Activated effector memory CD4-positive, alpha-beta T cell treated with anti-CD3 and anti-CD28 coated beads, Interleukin-2, amount 50 U/mL, for 16 hours (primary cell): ENCODE measurements at regions not wholly inside any gene's neighbourhood (a gene's known extent, or its start where the extent isn't known, plus 50 kb on each side); places are given as distances from the start of the nearest gene placed in this dataset.
"Not testable (repeated sequence)": the region's sequence is repeated elsewhere in the genome, so short reads cannot be mapped to it uniquely, and the experiment has no call there.

ENCODE experiments used
- DNase-seq: peaks from one replicate; pipeline ENCODE4 v3.0.0-alpha.2; 2020

DNA sequence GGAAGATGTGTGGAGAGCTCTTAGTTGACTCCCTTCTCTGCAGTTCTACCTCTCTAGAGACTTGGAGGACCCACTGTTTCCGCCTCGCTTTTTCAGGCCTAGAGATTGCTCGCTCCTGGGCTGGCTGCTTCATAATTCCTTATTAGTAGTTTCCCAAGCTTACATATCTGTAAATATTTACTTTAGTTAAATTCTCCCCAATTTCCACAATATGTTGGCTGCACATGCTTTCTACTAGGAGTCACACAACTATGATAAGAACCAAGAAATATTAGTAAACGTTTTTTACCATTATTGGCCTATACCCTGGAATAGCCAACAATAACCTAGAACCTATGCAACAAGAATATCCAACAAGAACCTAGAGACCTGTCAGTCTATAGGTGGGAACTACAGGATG, 129.0 kb upstream of the RUNX1 start:
- DNase-seq: no peak

DNA sequence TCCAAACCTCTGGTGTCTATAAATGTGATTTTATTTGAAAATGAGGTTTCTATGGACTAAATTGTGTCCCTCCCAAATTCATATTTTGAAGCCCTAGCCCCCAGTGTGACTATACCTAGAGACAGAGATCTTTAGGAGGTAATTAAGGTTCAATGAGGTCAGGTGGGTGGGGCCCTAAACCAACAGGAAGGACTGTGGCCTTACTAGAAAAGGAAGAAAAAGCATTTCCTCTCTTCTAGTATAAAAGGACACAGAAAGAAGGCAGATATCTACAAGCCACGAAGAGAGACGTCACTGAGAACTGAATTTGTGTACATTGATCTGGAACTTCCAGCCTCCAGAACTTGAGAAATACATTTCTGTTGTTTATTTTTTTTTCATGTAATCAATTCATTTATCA, 123.1 kb upstream of the RUNX1 start:
- DNase-seq: no peak

DNA sequence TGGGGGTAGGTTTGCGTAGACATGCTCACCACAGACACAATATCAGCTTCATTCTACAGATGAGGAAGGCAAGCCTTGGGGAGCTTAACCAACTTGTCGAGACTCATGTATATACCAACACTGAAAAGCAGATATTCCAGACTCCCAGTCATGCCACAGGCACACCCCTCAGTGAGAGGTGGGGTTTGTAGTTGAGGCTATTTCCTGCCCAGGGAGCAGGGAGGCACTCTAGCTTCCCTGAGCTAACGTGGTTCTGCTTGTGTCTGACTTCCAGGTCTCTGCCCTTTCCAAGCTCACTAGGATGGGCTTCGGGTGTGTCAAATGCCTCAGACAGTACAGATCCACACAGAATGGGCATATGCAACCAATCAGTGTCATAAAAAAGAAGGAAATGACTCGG, 122.3 kb upstream of the RUNX1 start:
- DNase-seq: no peak

DNA sequence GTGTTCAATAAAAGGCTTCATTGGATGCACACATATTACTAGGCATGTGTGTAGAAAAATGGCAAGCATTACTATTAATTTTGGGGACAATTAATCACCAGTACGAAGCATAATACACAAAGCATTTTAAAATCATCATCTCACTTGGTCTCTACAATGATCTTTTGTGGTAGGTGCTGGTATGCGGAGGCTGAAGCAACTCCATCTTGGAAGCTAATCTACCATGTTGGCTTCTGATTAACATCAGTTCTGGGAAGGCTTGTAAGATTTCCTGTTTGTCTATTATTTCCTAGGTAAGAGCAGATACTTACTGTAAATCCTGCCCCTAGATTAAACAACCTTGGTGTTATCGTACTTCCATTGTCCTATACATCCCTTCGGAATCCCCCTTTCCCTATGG, 121.7 kb upstream of the RUNX1 start:
- no peak for DNase-seq

DNA sequence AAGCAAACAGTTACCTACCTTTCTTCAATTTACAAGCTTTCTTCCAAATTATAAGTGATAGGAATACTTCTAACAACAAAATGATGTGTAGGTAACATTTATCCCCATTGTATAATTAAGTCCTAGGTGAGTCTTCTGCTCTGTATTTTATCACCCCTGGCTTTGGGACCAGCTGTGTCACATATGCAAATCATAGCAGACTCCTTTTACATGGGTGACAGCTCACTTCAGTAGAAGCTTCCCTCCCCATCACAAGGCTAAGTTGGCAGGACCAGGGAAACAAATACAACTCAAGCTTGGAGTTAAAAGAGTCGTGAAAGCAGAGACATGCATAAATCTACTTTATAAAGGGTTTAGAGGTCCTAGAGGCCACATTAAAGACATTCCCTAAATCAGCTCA, 121.1 kb upstream of the RUNX1 start:
- DNase-seq: no peak

DNA sequence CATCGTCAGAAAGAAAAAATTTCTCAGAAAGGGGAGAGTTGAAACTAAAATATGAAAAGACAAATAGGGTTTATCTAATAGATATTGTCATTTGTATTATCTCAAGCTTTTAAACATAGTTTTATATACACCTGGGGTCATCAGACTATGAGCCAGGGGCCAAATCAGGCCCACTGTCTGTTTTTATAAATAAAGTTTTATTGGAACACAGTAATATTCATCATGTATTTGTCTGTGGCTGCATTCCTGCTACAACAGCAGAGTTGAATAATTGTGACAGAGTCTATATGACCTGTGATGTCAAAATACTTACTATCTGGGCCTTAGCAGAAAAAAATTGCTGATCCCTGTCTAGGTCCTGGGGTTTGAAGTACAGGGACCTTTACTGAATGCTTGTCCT, 120.5 kb upstream of the RUNX1 start:
- DNase-seq: no peak

DNA sequence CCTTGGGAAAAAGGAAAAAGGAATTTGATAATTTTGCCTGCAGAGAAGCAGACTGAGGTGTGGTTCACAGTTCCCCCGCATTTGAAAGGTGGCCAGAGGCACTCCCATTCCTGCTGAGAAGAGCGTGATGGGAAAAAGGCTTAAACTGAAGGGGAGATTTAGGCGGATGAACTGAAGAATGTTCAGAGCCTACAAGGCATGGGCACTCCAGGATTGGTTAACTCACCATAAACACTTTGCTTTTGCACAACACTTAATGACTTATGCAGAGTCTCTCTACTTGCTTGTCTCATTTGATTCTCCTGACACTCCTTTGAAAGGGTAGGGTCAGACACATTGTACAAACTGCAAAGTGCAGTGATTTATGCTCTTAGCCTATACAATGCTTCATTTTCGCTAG, 119.6 kb upstream of the RUNX1 start:
- DNase-seq: no peak

DNA sequence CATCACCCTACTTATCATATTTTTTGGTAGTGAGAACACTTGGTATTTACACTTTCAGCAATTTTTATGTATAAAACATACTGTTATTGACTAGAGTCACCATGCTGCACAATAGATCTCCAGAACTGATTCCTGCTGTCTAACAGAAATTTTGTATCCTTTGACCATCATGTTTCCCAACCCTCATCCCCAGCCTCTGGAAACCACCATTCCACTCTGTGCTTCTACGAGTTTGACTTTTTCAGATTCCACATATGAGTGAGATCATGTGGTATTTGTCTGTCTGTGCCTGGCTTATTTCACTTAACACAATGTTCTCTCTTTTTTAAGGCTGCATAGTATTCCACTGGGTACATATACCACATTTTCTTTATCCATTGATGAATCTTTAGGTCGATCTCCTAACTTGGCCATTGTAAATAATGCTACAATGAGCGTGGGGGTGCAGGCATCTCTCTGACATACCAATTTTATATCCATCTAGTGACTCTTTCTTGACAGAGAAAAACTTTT, 115.9 kb upstream of the RUNX1 start:
- no peak for DNase-seq

DNA sequence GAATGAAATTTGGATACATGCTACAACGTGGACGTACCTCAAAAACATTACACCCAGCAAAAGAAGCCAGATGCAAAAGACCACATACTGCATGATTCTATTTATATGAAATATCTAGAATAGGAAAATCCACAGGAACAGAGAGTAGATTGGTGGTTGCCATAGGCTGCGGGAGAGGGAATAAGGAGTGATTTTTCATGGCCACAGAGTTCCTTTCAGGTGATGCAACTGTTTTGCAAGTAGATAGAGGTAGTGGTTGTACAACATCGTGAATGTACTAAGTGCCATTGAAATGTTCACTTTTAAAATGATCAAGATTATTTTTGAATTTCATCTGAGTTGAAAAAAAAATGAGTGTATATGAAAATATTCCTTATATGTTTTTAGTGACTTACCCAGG, 115.3 kb upstream of the RUNX1 start:
- no peak for DNase-seq

DNA sequence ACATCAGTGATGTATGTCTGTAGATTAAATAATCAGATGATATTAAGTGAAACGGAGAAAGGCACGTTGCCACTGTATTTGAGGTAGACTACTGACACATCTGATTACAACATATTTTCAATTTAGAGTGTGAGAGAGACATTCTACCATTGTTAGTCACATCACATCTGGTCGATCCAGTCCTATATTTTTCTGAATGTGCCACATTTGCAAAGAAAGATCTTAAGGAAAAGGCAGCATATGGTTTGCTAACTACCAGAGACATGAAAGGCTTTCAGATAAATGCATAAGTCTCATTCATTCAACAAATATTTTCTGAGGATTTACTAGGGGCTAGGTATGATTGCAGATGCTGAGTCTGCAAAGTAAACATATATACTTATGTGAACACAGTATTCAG, 114.3 kb upstream of the RUNX1 start:
- DNase-seq: no peak

DNA sequence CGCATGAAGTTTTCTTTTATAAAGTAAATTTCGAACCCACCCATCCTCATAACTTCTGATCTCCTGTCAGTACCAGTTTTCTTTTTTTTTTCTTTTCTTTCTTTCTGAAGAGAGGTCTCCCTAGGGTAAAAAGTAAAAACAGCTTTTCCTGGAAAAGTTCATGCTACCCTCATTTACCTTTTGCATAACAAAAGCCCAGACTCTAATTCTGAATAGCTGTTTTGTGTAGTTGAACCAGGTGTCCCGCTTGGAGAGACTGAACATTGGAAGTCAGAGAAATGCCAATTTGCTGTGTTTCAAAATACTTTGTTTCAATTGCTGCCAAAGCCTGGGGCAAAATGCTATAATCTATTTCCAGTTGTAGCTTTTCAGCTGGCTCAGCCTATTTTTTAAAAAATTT, 113.7 kb upstream of the RUNX1 start:
- no peak for DNase-seq

DNA sequence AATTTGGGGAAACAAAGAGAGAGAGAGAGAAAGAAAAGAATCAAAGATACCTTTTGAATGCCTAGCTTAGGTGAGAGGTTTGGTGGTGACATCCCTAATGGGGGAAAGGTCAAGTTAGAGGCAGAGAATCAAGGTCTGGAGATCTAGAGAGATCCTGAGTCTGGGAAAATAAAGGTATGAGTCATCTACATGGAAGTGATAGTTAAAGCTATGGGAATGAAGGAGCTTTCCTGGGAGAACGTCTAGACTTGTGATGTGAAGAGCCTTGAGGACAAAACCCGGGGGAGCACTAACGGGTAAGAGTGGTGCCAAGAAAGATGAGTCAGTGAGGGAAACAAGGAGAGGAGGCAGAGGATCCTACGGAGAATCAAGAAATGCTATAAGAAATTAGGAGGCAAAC, 110.8 kb upstream of the RUNX1 start:
- DNase-seq: no peak

DNA sequence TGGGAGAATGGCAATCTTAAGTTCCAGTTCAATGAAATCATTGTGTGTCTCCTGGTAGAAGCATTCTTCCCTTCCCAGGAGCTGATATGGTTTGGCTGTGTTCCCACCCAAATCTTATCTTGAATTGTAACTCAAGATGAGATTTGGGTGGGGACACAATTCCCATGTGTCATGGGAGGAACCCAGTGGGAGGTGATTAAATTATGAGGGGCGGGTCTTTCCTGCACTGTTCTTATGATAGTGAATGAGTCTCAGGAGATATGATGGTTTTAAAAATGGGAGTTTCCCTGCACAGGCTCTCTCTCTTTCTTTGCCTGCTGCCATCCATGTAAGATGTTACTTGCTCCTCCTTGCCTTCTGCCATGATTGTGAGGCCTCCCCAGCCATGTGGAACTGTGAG, 108.3 kb upstream of the RUNX1 start:
- DNase-seq: not testable (repeated sequence)

DNA sequence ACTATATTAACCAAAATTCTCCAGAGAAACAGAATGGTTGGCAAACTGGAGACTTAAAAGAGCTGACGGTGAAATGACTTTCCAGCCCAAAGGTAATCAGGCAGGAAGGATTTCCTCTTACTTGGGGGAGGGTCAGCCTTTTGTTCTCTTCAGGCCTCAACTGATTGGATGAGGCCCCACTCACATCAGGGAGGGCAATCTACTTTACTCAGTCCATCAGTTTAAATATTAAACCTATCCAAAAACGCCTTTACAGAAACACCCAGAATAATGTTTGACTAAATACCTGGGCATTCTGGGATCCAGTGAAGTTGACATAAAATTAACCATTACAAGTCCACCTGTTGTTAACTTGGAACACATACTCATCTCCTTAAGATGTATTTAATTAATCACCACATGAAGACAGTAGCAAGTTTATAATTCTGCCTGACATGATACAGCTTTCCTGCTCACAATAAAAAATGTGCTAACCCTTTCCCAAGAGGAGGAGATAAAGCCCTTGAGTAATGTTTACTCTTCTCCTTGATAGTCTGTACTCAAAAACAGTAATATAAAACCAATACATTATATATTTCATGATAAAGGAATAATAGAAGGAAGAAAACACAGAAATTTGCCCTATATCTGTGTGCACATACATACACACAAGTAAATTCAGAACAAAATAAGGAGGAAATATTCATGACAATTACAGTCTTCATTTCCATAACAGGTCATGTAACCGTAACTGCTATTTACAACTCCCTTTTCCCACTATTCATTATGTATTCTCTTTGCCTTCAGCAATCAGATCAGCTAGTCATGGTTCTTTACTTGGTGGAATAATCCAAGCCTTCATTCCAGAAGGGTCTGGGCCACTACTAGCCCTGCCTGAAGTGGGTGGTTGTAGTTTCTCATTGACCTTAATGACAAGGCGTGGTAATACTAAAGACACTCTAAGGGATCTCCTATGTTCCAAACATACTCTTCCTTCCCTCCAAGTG, 107.5 kb upstream of the RUNX1 start:
- DNase-seq: no peak

DNA sequence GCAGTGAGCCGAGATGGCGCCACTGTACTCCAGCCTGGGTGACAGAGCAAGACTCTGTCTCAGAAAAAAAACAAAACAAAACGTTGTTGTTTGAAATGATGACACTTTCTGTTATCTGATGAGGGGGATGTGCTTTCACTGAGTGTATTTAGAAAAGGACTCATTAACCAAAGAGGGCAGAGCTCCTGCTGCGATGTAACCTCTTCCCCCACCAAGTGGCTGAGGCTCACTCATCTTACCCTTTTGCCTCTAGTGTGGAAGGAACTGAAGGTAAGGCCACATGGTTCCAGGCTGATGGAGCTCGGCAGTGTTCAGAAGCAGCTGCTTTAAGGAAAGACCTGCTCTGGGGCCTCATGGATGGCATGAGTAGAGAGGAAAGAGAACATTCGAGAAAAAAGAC, 105.7 kb upstream of the RUNX1 start:
- DNase-seq: no peak

DNA sequence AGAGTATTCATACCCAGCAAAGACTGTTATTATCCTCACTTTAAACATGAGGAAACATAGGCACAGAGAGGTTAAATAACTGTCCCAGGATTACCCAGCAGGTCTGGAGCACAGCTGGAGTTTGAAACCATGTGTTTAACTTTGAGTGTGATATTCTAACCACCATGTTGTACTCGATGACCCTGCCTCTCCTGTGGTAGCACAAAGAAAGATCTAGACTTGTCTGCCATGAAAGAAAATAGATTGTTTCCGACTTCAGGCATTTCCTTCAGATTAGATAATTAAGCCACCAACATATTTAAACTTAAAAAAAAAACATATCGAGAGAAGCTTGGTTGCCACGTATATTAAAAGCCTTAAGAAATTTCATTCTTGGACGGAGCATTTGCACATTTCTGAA, 104.6 kb upstream of the RUNX1 start:
- no peak for DNase-seq

DNA sequence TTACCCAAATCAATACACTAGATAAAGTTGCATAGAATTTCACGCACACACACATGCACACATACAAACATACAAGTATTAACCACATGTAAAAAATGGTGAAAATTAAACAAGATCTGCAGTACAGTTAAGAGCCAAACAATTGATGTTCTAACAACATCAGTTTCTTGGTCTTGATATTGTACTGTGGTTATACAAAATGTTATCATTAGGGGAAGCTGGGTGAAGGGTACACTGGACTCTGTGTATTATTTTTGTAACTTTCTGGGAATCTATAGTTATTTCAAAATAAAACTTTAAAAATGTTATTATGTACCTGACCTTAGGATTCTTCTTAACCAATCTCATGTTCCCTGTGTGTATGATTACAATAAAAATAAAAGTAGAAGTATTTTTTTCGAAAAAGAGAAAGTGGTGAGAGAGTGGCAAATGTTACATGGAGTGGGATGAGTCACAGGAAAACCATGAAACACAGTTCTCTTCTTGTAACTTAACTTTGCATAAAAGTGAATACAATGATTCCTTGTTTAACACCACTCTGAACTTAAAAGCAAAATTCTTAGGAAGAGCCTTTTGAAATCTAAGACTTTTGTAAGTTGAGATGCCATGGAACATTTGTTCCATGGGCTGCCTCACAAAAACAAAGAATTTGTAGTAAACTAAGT, 101.6 kb upstream of the RUNX1 start:
- DNase-seq: no peak

DNA sequence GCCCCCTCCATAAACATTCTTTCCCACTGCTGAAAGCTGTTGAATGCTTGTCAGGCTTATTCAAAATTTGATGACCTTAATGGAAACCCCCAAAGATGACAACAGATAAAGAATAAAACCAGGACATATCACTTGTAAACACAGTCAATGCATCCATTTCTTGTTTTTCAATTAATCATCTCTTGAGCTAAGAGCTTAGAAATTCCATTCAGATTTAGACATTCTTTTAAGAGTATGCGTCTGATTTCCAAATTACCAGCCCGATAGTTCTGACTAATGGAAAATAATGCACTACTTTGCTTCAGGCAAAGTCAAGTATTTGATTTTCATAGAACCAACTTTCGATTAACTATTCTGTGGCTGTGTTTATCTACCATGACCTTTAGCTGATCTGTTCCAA, 100.6 kb upstream of the RUNX1 start:
- no peak for DNase-seq

DNA sequence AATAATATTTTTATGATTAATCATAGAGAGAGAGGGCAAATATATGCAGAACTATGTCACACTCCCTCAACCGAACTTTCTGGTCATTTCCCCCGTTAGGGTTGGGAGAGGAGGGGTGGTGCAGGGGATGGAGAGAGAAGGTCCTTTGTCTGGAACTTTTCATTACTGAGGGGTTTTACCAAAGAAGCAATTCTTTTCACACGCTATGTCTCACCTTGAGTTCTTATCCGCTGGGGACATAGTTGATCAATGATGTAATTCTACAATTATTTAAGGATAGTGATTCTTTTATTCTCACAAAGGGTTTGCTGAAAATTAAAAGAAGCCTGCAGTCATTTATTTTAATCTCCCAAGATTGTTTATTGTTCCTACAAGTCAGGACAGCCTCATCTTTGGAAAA, 98.3 kb upstream of the RUNX1 start:
- DNase-seq: no peak

DNA sequence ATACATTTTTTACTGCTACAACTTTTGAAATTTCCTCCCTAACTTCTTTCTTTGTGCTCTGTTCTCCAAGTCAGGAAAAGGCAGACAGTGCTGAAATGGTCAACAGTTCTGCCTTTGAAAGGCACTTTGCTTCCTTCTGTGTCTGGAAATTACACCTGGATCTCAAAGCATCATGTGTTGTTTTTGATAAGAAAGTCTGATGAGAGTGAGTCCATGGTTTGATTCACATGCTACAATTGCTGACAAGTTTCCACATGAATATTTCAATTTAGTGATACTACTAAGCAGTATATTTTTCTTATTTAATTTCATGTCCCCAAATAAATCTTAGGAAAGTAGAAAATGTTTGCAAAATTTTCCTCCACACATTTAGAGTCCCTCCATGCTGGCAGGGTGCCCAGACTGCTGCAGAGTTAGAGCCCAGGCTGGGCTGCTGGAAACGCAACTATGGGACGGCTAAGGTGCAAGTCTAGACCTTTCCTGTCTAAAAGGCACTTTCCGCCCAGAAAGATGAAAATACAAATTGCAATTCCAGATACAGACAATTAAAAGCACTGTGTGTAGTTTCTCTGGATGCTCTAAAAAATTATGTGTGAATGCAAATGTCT, 96.6 kb upstream of the RUNX1 start:
- DNase-seq: no peak

DNA sequence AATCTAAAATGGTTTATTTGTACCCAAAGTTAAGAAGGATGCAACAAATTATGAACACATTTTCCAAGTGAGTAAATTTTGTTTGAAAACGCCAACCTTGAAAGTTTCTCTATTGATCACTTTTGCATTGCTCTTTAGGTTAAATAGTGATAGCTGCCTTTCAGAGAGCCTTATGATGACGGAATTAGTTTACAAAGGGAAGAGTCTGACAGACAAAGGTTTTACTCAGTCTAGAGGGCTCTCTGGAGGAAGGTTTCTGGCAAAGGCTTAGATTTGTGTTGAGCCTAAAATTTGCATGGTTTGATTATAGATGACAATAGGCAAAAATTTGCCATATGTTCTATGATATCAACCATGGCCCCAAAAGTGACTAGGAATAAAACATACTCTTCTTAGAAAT, 95.9 kb upstream of the RUNX1 start:
- DNase-seq: no peak

DNA sequence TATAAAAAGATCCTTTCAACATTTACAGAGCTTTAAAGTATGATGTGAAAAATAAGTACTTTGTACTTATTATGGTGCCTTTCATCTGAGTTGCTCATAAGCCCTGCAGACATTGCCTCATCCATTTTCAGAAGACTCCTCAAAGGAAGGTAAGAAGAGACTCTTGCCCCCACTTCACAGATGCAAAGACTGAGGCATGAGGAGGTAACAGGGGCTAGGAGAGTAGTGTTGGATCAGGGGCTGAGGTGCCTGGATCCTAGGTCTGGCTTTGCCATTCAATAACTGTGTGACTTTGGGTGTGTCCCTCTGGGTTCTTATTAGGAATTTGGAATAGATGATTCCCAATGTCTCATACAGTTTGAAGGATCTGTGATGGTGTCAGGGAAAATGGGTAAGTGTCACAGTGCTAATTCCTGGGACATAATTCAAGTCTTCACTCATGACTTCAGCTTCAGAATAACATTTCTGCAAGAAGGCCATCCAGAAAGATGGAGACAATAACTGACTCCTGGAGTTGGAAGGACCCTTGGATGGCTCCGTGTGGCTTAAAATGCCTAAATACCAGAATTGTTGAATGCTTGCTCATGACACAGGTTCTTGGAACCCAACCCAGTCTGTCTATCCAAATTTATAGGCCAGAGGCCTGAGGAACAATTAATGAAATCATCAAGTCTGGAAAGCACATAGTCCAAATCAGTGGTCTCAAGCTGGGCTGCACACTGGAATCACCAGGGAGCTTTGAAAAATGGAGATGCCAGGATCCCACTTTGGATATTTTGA, 93.1 kb upstream of the RUNX1 start:
- no peak for DNase-seq

DNA sequence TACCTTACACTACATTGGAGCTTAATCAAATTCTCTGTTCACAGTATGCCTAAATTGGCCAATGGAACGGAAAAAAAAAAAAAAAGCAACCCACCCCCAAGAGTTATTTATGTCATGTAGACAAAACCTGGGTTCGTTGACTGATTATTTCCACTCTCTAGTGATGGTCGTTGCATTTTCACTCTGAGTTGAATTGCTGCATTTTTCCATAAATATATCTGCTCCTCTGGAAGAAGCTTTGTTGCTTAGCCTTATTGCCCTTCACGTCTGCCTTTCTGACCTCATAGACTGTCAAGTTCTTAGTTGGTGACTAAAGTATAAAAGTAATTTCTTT, 90.2 kb upstream of the RUNX1 start:
- DNase-seq: no peak
